HG03457 (cell line): ENCODE measurements at regions not wholly inside any gene's neighbourhood (a gene's known extent, or its start where the extent isn't known, plus 50 kb on each side); places are given as distances from the start of the nearest gene placed in this dataset.

Experiments used
- ATAC-seq: cut with Tn5 transposase; IDR thresholded peaks from one replicate; pipeline ENCODE4 v1.9.1; 2021; ENCODE audit warnings: moderate number of reproducible peaks; ENCODE audit not compliant: unreplicated experiment

DNA sequence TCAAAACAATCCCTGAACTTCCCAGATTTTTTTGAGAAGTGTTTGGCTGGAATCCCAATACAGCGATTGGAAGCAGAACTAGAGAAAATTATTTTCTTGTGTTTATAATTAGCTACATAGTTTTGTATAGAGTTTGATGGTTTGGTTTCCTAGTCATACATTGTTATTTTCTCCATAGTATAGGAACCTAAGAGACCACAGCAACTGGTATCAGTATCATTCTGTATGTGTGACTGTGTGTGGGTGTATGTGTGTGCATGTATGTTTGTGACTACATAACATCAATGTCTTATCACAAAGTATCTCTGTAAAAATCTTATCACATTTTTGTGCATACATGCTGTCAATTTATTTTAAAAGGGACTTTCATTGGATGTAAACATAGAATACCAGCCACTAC is 780.5 kb downstream of the MRPL39 start:
- no peak for ATAC-seq

DNA sequence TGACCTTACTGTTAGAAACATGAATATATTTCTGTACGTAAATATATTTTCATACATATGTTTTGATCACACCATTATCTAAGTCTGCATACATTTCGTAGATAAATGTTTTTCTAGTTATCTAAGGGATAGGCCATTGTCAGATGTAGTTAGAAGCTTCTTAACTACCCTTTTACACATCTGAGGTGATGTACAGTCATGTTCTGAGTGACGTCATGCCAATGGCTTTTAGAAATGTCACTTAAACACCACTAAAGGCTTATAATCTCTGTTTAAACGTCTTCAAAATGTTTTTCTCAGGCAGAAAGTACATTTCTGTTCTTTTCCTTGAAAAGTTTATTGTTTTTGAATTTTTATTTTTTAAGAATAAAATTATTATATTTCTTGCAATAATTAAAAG is 781.9 kb downstream of the MRPL39 start:
- ATAC-seq, result no peak

DNA sequence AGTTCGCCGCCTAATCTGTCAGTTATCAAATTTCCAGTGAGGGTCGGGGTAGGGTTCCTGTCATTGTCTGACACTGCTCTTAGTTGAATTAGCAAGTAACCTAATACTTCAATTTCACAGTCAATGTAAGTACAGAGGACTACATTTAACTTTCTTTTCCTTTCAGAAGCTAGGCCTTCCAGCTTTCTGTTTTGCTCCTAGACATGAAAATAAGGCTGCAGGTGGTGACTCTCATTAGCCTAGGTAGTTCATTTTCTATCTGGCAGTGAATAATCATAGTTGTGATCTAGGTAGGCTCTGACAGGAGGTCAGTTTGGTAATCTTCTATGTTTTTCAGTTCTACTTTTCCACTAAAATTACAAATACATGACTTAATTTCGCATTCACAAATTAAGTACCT is 783.1 kb downstream of the MRPL39 start:
- ATAC-seq, result no peak

DNA sequence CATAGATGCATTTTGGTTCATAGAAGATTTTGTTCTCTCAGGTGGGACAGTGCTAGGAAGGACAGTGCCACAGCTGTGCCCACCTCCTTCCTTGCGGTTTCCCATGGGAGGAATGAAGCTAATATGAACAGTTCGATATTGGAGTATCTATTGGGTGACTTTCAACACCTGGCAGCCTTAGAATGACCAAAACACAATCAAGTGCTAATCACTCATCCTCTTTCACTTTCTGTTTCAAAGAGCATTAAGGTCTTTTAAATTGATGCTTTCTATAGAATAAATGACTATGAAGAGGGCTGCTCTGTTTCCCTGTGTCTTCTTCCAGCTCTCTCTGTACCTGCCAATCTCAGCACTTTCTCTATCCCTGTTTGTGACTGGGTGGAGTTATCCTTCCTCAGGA is 784.0 kb downstream of the MRPL39 start:
- no peak for ATAC-seq

DNA sequence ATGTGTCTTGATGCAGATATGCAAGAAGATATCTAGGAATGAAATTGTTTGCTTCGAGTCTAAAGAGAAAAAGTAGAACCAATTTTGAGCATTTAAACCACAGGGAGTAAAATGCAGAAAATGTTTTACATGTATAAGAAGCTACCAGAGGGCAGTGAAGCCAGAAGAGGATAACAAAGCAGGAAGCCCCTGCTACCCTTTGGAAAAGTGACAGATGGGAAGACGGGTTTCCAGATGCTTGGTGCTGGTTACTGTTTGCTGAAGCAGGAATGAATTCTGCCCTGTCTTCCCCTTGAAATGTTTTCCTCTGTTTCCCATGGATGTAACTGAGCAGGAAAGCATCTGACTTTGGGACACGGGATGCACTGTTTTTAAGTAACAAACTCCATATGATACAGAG is 822.2 kb downstream of the MRPL39 start:
- ATAC-seq, result no peak

- no peak for ATAC-seq
These were observed 826.1 kb downstream of the MRPL39 start for GRCh38 chr21:24781146-24781545.

DNA sequence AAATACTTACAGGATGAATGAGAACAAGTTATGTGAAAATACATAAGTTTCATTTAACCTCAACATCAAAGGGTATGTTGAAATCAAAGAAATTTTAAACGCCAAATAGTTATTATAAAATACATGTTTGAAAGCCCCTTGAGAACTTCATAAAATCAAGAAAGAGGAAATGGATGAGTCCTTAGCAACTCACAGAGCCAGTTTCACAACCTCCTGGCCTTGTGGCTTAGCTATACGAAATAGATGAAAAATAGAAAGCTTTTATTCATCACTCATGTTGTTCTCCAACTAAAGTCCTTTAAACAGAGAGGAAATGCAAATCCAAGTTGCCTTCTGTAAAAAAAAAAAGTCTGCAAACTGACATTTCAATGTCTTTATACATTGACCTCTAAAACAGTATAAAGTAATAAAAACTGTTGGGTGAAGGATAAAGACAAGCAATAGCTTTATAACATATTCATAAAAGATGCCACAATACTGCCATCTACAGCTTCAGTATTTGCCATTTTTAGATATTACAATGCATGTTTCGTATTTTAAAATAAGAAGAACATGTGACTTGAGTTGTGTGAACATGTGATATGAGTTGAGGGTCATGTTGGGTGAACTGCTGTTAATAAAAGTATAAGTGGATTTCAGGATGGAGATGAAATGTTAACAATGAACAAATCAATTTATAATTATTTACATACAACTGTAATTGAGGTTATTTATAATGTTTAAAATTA is 847.8 kb downstream of the MRPL39 start:
- no peak for ATAC-seq

DNA sequence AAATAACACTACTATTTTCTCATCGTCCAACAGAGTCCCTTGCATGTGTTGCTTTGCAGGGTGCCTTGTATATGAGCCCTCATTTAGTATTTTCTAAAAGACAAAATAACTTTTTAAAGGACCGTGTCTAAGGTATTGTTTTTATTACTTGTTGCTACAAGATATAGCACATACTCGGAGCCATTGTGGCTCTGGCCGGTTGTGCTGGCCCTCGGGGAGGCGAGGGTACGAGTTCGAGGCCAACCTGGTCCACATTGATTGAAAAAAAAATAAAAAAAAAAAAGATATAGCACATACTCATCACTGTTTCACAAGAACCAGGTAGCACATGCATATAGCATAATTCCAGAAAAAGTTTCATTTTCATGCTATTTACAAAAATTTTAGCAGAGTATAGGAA is 869.2 kb downstream of the MRPL39 start:
- ATAC-seq, result no peak

DNA sequence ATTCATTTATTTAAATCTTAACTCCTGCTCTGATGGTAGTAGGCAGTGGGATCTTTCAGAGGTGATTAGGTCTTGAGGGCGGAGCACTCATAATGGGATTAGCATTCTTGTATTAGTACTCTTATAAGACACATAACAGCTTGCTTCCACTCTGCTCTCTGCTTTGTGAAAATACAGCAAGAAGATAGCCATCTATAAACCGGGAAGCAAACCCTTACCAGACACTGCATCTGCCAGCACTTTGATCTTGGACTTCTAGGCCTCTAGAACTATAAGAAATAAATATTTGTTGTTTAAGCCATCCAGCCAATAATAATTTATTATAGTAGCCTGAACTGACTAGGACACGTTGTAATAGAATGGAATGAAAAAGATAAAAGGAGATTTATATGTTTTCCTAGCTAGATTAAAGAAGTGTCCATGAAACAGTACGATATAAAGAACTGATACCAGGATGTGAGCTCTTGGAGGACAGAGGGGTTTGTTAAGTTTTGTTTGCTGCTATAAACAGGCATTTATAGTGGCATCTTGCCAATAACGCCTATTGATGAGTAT is 869.9 kb downstream of the MRPL39 start:
- ATAC-seq, result no peak

GRCh38 chr21:24730661-24731060 is 876.6 kb downstream of the MRPL39 start:
- no peak for ATAC-seq

DNA sequence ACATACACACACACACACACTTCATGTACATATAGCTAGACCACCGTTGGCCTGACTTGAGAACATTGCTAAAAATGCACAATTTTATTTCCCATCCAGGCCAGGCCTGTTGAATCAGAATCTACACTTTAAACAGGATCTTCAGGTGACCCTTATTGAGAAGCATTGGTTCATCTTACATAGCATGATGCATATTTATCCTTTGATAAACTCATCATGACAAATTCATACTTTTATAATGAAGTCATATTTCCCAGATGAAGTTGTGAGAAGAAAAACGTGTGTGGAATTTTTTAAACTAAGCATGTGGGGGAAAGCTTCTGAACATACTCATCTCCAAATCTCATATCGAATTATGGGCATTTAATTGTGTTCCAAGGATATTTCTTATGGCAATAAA is 877.7 kb downstream of the MRPL39 start:
- no peak for ATAC-seq

GRCh38 chr21:24727803-24728440 is 879.4 kb downstream of the MRPL39 start:
- ATAC-seq, result no peak

- ATAC-seq, result no peak
These were observed 890.9 kb downstream of the MRPL39 start for GRCh38 chr21:24716281-24716918.

DNA sequence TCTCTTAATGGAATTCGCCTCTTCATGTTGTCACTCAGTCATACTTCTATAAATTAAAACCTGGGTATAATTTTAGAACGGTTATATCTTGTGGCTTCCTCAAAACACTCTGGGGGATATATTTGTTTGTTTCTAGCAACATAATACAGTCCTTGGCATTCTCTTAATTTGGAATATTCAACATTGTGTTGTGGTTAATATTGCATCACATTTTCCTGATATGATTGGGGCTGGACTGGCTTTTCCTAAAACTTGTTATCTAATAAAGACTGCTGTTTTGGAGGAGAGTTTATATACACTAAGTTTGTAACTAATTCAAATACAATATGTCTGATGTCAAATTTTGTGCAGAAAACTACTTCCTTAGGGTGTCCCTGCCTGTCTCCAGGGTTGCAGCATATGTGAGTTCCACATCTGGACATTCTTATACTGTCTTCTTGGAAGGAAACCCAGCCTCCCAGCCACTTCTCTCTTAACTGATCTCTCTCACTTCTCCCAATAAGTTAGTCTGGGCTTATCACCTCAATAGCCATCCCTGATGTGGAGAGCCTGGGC is 892.6 kb downstream of the MRPL39 start:
- ATAC-seq, result no peak

GRCh38 chr21:24705201-24705600 is 902.1 kb downstream of the MRPL39 start:
- no peak for ATAC-seq

- ATAC-seq, result no peak
These were observed 913.5 kb downstream of the MRPL39 start for GRCh38 chr21:24693779-24694178.

GRCh38 chr21:24681456-24681855 is 925.8 kb downstream of the MRPL39 start:
- no peak for ATAC-seq

GRCh38 chr21:24671901-24672300 is 935.4 kb downstream of the MRPL39 start:
- ATAC-seq, result no peak

DNA sequence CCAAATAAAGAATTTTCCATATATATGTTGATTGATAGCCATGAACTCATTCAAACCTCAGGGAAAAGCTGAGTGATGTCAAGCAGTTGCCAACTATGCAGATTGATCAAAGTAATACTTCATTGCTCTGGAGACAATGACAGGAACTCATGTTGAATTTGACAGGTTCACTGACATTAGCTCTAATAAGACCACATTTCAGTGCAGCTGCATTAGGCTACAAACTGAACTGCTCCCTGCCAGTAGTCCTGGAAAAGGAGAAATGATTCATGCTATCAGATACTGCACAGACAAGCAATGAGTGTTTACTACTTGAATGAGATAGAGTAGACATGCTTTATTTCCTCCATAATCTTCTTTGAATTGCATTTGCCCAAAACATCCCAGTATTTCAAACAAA is 948.4 kb downstream of the MRPL39 start:
- ATAC-seq, result no peak

GRCh38 chr21:24658026-24658425 is 949.3 kb downstream of the MRPL39 start:
- no peak for ATAC-seq

DNA sequence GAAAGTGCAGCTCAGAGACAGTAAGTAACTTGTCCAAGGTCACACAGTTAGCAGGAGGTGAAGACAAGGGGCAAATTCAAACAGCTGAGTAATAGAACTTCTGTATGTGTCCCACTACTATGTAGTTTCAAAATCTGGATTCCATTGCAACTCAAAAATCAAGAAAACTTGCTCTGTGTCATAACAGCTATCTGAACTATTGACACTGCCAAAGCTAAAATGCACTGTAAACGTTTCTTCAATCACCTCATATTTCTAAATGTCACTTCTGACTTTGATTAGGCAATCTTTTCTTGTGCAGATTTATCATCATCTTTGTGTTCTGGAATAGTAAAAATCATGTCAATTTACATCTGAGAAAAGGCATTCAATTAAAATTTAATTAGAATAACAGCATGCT is 957.6 kb downstream of the MRPL39 start:
- no peak for ATAC-seq

- ATAC-seq, result no peak
These were observed 970.6 kb downstream of the MRPL39 start for GRCh38 chr21:24636696-24637095.
